IMR-90 (cell line): ENCODE measurements at regions not wholly inside any gene's neighbourhood (a gene's known extent, or its start where the extent isn't known, plus 50 kb on each side); places are given as distances from the start of the nearest gene placed in this dataset.

Experiments used
- ATAC-seq: fragments of 200-7000 bp; cut with Tn5 transposase; 2 replicates; pipeline ENCODE4 v1.9.1; 2020; ENCODE audit warnings: low read depth, mild to moderate bottlenecking, moderate library complexity
- BruUV-seq: library from RNA; stranded (reverse); fragments of 400-500 nt; replicated peaks from 2 replicates; lab custom pipeline; 2021; lab: Mats Ljungman, UMichigan
- CTCF ChIA-PET: fragments of 300-600 bp; formaldehyde crosslinking; extraction: SDS; loops from one replicate; lab custom pipeline; 2021; ENCODE audit warnings: antibody characterized with exemption; lab: Yijun Ruan, JAX
- POLR2A ChIA-PET: fragments of 300-600 bp; sonication (Branson Sonifier 250); formaldehyde crosslinking; loops from one replicate; lab custom pipeline; 2022; ENCODE audit warnings: antibody characterized with exemption; ENCODE audit not compliant: unreplicated experiment; lab: Charles Lee
- DNase-seq: peaks from one replicate; pipeline ENCODE4 v3.0.0; 2013
- H2AFZ ChIP-seq: replicated peaks from 2 replicates; pipeline ENCODE3; 2013; ENCODE audit warnings: low read length, mild to moderate bottlenecking; ENCODE audit not compliant: poor library complexity
- H2AK5ac ChIP-seq: 2 replicates; pipeline ENCODE4 v1.6.1; 2013; ENCODE audit warnings: low read depth, low read length, inconsistent platforms
- H2AK9ac ChIP-seq: replicated peaks from 2 replicates; pipeline ENCODE3; 2013; ENCODE audit warnings: mild to moderate bottlenecking, low read depth, low read length, moderate library complexity; ENCODE audit not compliant: poor library complexity
- H2BK120ac ChIP-seq: 2 replicates; pipeline ENCODE4 v1.6.1; 2013; ENCODE audit warnings: low read depth, low read length, inconsistent platforms
- H2BK15ac ChIP-seq: 3 replicates; pipeline ENCODE4 v1.6.1; 2013; ENCODE audit warnings: low read depth, low read length, inconsistent platforms
- H2BK20ac ChIP-seq: 2 replicates; pipeline ENCODE4 v1.6.1; 2013; ENCODE audit warnings: low read depth, mild to moderate bottlenecking, inconsistent platforms, low read length, moderate library complexity
- H2BK5ac ChIP-seq: 2 replicates; pipeline ENCODE4 v1.6.1; 2013; ENCODE audit warnings: mild to moderate bottlenecking, low read depth, low read length, inconsistent platforms; ENCODE audit not compliant: poor library complexity, severe bottlenecking
- H3K14ac ChIP-seq: replicated peaks from 2 replicates; pipeline ENCODE4 v1.6.1; 2013; ENCODE audit warnings: low read depth, low read length, inconsistent platforms
- H3K18ac ChIP-seq: 2 replicates; pipeline ENCODE4 v1.6.1; 2013; ENCODE audit warnings: low read depth, low read length, control low read depth
- H3K23ac ChIP-seq: 2 replicates; pipeline ENCODE4 v1.6.1; 2013; ENCODE audit warnings: low read depth, low read length, inconsistent platforms
- H3K27ac ChIP-seq: 2 replicates; pipeline ENCODE4 v1.5.1; 2013; ENCODE audit warnings: mild to moderate bottlenecking, control low read depth, low read length; ENCODE audit not compliant: insufficient read depth
- H3K27me3 ChIP-seq: 2 replicates; pipeline ENCODE4 v1.6.1; 2013; ENCODE audit warnings: low read length; ENCODE audit not compliant: control insufficient read depth, insufficient read depth
- H3K36me3 ChIP-seq: 2 replicates; pipeline ENCODE4 v1.6.1; 2013; ENCODE audit warnings: low read length, mixed read lengths; ENCODE audit not compliant: control insufficient read depth, insufficient read depth
- H3K4ac ChIP-seq: 2 replicates; pipeline ENCODE4 v1.6.1; 2013; ENCODE audit warnings: low read depth, low read length, inconsistent platforms
- H3K4me1 ChIP-seq: 2 replicates; pipeline ENCODE4 v1.6.1; 2013; ENCODE audit warnings: low read length, mixed read lengths; ENCODE audit not compliant: control insufficient read depth, insufficient read depth
- H3K4me2 ChIP-seq: 2 replicates; pipeline ENCODE4 v1.6.1; 2013; ENCODE audit warnings: low read depth, mild to moderate bottlenecking, control low read depth, low read length, moderate library complexity
- H3K4me3 ChIP-seq: 2 replicates; pipeline ENCODE4 v1.5.1; 2013; ENCODE audit warnings: low read depth, mild to moderate bottlenecking, control low read depth, low read length, moderate library complexity; ENCODE audit not compliant: insufficient read depth
- H3K56ac ChIP-seq: 2 replicates; pipeline ENCODE4 v1.6.1; 2013; ENCODE audit warnings: low read length, inconsistent platforms; ENCODE audit not compliant: insufficient read depth; ENCODE audit errors: extremely low read depth
- H3K79me1 ChIP-seq, 2 experiments: 2 replicates each; pipeline ENCODE4 v1.6.1; 2013; ENCODE audit warnings: low read length in 2 of 2, inconsistent platforms in 1 of 2, low read depth in 1 of 2
- H3K9ac ChIP-seq: 2 replicates; pipeline ENCODE4 v1.6.1; 2013; ENCODE audit warnings: low read depth, low read length, control low read depth
- H3K9me1 ChIP-seq: 2 replicates; pipeline ENCODE4 v1.6.1; 2013; ENCODE audit warnings: low read length, inconsistent platforms; ENCODE audit not compliant: insufficient read depth
- H3K9me3 ChIP-seq: 2 replicates; pipeline ENCODE4 v1.6.1; 2013; ENCODE audit warnings: low read length; ENCODE audit not compliant: control insufficient read depth, insufficient read depth
- H4K20me1 ChIP-seq: 2 replicates; pipeline ENCODE4 v1.6.1; 2013; ENCODE audit warnings: low read length, inconsistent platforms; ENCODE audit not compliant: insufficient read depth
- H4K5ac ChIP-seq: 2 replicates; pipeline ENCODE4 v1.6.1; 2013; ENCODE audit warnings: mild to moderate bottlenecking, low read depth, low read length, control low read depth
- H4K8ac ChIP-seq, 2 experiments: 2 replicates each; pipeline ENCODE4 v1.6.1; 2013; ENCODE audit warnings: low read depth in 2 of 2, low read length in 2 of 2, control low read depth in 1 of 2, inconsistent platforms in 1 of 2
- H4K91ac ChIP-seq: 2 replicates; pipeline ENCODE4 v1.6.1; 2013; ENCODE audit warnings: low read depth, low read length, inconsistent platforms; ENCODE audit not compliant: insufficient read depth
- BHLHE40 ChIP-seq: fragments of 150-350 bp; IDR thresholded peaks from 2 replicates; pipeline ENCODE4 v1.6.1; 2016; ENCODE audit warnings: mild to moderate bottlenecking, low read depth, low read length
- CTCF ChIP-seq: conservative IDR thresholded peaks from 2 replicates; pipeline ENCODE4 v1.5.1; 2012; ENCODE audit warnings: mild to moderate bottlenecking, low read depth, low read length, improper control_type of control experiment
- ELK1 ChIP-seq: fragments of 150-350 bp; IDR thresholded peaks from 2 replicates; pipeline ENCODE4 v1.6.1; 2016; ENCODE audit warnings: low read depth, mild to moderate bottlenecking, low read length, moderate library complexity, borderline replicate concordance
- POLR2A ChIP-seq: IDR thresholded peaks from 2 replicates; pipeline ENCODE4 v1.6.1; 2012; ENCODE audit warnings: mild to moderate bottlenecking, low read depth, low read length
- RAD21 ChIP-seq: IDR thresholded peaks from 2 replicates; pipeline ENCODE4 v1.6.1; 2012; ENCODE audit warnings: low read length, improper control_type of control experiment
- SMC3 ChIP-seq: fragments of 150-350 bp; IDR thresholded peaks from 2 replicates; pipeline ENCODE4 v1.6.1; 2016; ENCODE audit warnings: low read depth, mild to moderate bottlenecking, antibody characterized with exemption, low read length, moderate library complexity
- WGBS, 2 experiments: methylation state at CpG; one replicate each; pipeline versions ENCODE4 v1.1.5 to v1.1.7; 2013; ENCODE audit warnings: missing lambda C conversion rate in 2 of 2; ENCODE audit not compliant: insufficient read length in 1 of 2; ENCODE audit errors: extremely low coverage in 2 of 2; 5-methylcytosine and 5-hydroxymethylcytosine counted together
- dilution Hi-C: fragments of 300-500 bp; cut with HindIII; formaldehyde crosslinking; loops from one replicate; pipeline ENCODE4 v1.14.3; 2018; ENCODE audit warnings: low sequenced_read_pairs; ENCODE audit not compliant: unreplicated experiment
- in situ Hi-C: fragments of 300-500 bp; cut with MboI; formaldehyde crosslinking; loops from 3 replicates; pipeline ENCODE4 v1.14.3; 2019; ENCODE audit warnings: low sequenced_read_pairs, inconsistent platforms, mixed read lengths
- intact Hi-C: fragments of 100-400 bp; cut with micrococcal nuclease; formaldehyde crosslinking; loops from 2 replicates; pipeline ENCODE4 v1.10.0; 2022

GRCh38 chr9:81393985-81394811, 295.1 kb downstream of the TLE1 start:
- Histone ChIP-seq H2BK5ac (peak overlapping the region; percentile 0), H3K36me3 (no peaks in the 10 kb centered on the region), H3K27me3 (no peaks in the 10 kb centered on the region), H4K5ac (no peak overlapping the region; the same call in 1 of the 2 replicates), H3K4me3 (no peak overlapping the region), H3K14ac (peak overlapping the region; percentile 29; the same call in 1 of the 2 replicates), H2AFZ (no peak overlapping the region), H3K79me1 (no peaks in the 10 kb centered on the region), H3K9me1 (peaks cover 9% of the 10 kb centered on the region), H3K18ac (peak overlapping the region; percentile 16), H3K56ac (no peak overlapping the region), H2BK20ac (peak overlapping the region; percentile 72; the same call in 1 of the 2 replicates), H3K4ac (peak overlapping the region; percentile 58; the same call in 1 of the 2 replicates), H3K9me3 (no peaks in the 10 kb centered on the region), H4K8ac (0 out of 4 replicates have a peak overlapping the region, but pooled peaks of 1 of the 2 experiments have one; percentile 46), H4K91ac (peak overlapping the region; percentile 20; the same call in 1 of the 2 replicates), H3K4me1 (peaks cover 13% of the 10 kb centered on the region), H2AK9ac (no peak overlapping the region), H2BK15ac (peak overlapping the region; percentile 76; the same call in 2 of the 3 replicates), H3K4me2 (peak overlapping the region; percentile 68), H3K23ac (peak overlapping the region; percentile 78), H2AK5ac (peak overlapping the region; percentile 31; the same call in 1 of the 2 replicates), H4K20me1 (no peaks in the 10 kb centered on the region), H2BK120ac (peak overlapping the region; percentile 36), H3K9ac (no peak overlapping the region), H3K27ac (peak overlapping the region; percentile 36; the same call in 1 of the 2 replicates)
- WGBS, 2 experiments: 100% methylated on average over 1 of the region's 6 CpGs; no CpG with 5 or more reads in 1 of the 2 experiments
- TF ChIP-seq SMC3 (no peak), RAD21 (no peak), POLR2A (no peak), ELK1 (no peak), BHLHE40 (no peak), CTCF (no peak)
- dilution Hi-C loops (no loop called here), in situ Hi-C loops (no loop called here), intact Hi-C loops (loop anchor here (5.0 to 10.0 kb wide), 3 partner anchors 127 to 1211 kb away; no protein-coding TSS in a partner anchor)
- CTCF ChIA-PET: interaction anchor here (1.3 kb wide), 1 partner anchor 9 kb away, joined by 3 read pairs; no protein-coding TSS in a partner anchor
- POLR2A ChIA-PET: interaction anchor here (0.6 kb wide), 1 partner anchor 1736 kb away, joined by 11 read pairs; no protein-coding TSS in a partner anchor
- DNase-seq (peak; percentile 61), ATAC-seq (peak; percentile 55)
- no TSS peak for BruUV-seq
